HK-2 (cell line): ENCODE measurements at regions not wholly inside any gene's neighbourhood (a gene's known extent, or its start where the extent isn't known, plus 50 kb on each side); places are given as distances from the start of the nearest gene placed in this dataset.
"Not testable (repeated sequence)": the region's sequence is repeated elsewhere in the genome, so short reads cannot be mapped to it uniquely, and the experiment has no call there.

ENCODE experiments used
- DNase-seq: peaks from one replicate; pipeline ENCODE4 v3.0.0-alpha.2; 2018; ENCODE audit not compliant: unreplicated experiment

DNA sequence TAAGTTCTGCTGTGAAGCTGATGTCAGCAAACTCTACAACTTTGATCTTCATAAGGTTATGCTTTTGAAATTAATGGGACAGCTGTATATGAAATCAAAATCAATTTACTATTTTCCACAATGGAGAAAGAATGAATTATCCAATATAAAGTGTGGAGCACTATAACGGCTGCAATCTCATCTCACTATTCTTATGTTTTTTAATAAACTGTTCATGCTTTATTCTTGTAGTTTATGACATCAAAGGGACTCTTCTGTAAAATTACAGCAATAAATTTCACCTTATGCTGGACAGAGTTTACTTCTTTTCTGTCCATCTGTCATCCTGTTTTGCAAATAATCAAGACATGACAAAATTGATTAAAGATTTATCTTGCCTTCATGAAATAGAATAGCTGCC lies 192.5 kb downstream of the TECRL start:
- no peak for DNase-seq

DNA sequence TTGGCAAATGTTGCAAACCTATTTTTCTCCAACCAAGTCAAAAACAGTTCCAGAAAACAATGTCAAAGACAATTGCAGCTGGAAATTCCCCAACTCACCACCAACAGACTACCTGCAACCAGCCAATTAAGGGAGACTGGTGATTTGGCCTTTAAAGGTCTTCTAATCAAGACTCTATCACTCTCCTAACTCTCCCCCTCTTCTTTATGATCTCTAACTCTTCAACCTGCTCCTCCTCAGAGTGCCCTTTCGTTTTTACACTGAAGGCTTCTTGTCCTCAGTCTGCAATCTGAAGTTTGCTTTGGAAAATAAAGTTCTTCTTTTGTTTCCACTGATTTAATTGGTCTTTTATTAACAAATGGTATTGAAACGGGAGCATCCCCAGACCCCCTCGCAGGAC lies 203.9 kb downstream of the TECRL start:
- no peak for DNase-seq

DNA sequence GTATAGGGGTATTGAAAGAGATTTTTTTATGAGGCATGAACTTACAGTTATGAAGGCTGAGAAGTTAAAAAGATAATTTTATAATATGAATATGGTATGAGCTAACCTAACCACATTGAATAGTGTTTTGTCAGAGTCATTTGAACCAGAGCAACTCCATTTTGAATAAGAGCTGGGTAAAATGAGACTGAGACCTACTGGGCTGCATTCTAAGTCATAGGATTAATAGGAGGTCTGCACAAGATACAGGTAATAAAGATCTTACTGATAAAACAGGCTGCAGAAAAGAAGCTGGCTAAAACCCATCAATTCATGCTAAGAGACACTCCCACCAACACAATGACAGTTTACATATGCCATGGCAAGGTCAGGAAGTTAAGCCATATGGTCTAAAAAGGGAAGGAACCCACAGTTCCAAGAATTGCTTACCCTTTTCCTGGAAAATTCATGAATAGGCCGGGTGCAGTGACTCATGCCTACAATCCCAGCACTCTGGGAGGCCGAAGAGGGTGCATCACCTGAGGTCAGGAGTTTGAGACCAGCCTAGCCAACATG lies 209.2 kb downstream of the TECRL start:
- no peak for DNase-seq

DNA sequence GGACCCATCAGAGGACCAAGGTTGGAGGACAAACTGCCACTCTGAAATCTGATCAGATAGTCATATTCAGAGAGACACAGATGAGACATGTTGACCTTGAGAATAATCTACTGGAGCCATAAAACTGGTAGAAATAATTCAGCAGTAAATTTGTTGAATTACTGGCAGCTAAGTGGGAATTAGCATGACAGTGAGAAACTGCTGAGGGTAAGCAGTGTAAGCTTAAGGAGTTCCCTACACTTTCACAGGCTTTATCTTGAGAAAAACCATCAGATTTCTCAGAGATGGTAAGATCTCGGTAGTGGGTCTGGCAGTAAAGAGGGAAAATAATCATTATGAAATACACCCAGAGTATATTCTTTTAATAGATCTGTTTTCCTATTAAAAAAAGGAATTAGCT lies 213.7 kb downstream of the TECRL start:
- no peak for DNase-seq

DNA sequence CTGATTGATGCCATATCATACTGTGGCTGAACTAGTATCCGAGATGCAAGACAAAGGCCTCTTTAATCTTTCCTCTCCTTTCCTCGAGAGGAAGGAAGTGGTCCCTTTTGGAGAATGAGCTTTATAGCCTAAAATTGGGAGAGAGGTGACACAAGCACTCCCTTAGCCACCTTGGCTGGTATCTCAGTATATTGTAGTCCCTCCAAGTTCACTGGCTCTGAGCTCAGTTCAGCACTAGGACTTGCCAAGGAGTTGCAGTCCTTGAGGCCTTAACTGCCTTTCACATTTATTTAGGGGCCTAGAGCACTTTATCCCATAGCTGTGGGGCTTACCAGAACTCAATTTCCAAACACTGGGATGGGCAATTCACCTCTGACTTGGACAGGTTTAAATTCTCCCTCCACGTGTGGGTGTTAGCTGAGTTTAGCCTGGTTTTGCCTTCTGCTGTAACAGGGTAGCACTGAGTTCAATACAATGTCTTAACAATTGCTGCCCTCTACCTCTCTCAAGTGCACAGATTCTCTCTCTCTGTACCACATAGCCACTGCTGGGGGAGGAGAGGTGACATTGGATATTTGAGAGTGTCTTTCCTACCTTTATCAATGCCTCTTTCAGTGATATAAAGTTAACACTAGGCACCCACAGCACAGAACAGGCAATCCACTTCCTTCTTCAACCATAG lies 216.4 kb downstream of the TECRL start:
- DNase-seq = no peak

DNA sequence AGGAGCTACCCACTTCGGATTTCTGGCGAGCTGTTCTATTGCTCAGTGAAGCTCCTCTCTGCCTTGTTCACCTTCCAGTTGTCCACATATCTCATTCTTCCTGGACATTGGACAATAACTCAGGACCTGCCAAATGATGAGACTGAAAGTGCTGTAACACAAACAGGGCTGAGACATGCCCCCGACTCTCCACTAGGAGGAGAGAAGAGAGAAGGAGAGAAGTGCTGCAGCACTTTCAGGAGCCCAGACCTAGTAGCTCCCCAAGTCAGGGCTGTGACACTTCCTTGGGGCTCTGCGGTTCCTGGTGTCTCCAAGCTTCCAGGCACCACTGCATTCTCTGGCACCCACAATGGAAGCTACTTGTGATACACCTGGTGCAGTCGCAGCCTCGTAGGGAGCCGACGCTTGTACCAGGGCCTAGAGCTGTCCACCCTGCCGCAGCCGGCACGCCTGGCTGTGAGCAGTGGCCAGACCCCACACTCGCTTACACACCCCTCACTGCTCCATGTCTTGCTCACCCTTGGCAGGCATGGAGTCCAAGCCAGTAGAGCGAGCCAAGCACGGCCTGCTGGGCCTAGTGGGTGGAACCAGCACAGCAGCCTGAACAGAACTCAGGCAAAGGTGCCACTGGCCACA lies 234.9 kb downstream of the TECRL start:
- DNase-seq = no peak

DNA sequence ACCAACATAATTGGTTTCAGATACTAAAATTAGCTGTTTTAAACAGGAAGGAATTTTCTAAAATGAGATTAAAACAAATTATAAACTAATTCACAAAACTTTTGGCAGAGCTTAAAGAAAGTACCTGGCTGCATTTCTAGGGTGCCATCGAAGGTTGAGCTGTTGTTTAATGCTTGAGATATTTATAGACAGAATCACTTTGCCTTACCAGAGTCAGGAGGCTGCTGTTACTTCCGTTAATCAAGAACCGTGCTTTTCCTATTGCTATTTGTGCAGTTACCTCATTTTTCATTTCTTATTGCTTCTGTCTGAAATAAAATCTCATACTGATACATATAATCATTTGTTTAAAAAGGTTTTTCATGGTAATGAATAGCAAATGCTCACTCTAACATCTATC lies 242.9 kb downstream of the TECRL start:
- no peak for DNase-seq

DNA sequence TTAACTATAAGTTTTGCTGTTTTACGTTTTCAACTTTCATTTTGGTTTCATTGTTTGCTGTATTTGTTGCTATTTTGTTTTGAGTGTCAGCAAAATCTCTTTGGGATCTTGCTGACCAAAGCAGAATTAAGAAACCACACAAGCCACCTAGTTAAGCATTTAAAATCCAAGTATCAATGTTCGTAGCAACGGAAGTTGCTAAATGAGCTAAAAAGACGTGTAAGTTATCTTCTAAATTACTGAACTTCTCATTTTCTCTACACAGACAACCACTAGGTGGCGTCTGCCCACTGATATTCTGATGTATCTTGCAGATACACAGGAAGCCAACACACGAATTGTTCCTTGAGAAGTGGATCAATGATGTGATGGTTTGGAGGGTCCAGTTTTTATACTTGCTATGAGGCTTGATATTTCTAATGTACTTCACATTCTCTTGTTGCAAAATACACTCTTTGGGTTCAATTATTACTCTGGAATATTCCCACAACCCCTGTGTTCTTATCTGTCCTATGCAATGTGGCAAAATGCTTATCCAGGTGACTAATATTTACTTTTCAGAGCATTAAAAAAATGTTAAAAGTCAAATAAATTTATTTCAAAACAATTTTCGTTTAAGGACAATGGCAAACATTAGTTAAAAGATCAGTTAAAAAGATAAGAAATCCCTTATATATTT lies 250.5 kb downstream of the TECRL start:
- DNase-seq = peak; percentile 48

DNA sequence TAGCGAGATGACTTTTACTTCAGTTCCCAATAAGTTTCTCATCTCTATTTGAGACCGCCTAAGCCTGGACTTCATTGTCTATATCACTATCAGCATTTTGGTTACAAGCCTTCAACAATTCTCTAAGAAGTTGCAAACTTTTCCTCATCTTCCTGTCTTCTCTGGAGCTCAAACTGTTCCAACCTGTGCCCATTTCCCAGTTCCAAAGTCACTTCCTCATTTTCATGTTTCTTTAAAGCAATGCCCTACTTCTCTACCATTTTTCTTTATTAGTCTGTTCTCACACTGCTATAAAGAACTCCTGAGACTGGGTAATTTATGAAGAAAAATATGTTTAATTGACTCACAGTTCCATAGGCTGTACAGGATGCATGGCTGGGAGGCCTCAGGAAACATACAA lies 251.9 kb downstream of the TECRL start:
- no peak for DNase-seq

DNA sequence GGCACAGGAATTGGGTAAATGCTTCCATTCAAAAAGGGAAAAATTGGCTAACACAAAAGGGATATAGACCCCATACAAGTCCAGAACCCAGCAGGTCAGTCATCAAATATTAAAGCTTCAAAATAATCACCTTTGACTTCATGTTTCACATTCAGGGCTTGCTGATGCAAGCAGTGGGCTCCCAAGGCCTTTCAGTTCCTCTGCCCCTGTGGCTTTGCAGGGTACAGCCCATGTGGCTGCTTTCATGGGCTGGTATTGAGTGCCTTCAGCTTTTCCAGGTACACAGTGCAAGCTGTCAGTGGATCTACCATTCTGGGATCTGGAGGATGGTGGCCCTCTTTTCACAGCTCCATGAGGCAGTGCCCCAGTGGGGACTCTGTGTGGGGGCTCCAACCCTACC lies 253.0 kb downstream of the TECRL start:
- DNase-seq = no peak

DNA sequence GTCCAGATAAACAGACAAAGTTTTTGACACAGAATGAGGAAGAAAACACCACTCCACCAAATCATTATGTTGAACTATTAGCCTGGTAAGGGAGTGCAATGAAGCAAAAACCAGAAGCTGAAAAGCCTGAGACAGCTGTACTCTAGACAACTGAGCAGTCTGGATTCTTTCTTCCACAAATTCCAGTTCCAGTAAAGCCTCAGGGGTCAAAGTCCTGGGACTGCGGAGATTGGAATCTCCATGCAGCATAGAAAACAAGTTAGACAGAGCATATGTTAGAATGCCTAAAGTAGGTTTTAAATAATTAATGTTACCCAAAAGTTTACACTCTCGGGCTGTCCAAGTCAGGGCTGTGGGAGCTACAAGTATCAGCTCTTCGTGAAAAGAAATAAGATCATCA lies 263.2 kb downstream of the TECRL start:
- DNase-seq = no peak

DNA sequence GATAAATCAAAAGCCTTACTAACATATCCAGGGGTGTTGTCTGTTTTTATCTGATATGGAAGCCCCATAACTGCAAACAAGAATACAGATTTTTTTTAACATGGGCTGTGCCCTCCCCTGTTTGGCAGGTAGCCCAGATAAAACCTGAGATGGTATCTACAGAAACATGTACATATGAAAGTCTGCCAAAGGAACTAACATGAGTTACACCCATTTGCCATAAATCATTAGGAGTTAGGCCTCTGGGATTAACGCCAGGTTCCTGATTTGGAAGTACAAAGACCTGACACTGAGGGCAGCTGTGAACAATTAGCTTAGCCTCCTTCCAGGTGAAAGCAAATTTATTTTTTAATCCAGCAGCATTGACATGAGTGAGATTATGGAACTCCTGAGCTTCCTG lies 264.3 kb downstream of the TECRL start:
- no peak for DNase-seq

DNA sequence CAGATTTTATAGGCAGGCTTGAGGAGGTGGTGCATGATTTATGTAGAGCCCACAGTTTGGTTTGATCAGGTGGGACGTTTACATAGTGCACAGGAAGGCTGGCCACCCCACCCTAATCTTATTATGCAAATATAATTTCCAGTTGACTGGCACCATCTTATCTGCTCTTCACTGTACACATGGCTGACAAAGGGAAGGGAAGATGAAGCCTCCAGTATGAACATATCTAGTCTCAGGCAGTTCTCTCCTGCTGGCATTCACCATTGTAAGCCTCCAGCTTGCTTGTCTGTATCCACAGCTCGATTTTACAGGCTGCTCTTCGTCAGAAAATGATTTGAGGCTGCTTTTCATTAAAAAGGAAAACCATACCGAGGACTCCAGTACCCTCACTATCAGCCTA lies 278.3 kb downstream of the TECRL start:
- DNase-seq = no peak

DNA sequence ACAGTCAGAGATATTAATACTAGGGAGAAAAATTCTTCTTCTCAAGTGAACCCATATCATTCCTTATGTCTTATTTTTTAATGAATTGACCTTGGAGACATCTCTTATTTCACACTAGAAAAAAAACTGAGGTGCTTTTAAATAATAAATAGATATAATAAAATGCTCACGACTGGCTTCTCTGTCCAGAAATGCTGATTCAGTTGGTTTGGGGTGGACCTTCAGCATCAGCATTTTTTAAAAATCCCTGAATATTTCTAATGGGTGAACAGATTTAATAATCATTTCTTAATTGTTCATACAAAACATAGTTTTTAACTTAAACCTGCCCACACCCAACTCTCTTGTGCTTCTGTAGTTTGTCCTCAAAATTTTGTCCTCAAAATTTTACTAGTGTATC lies 283.9 kb downstream of the TECRL start:
- DNase-seq = no peak

DNA sequence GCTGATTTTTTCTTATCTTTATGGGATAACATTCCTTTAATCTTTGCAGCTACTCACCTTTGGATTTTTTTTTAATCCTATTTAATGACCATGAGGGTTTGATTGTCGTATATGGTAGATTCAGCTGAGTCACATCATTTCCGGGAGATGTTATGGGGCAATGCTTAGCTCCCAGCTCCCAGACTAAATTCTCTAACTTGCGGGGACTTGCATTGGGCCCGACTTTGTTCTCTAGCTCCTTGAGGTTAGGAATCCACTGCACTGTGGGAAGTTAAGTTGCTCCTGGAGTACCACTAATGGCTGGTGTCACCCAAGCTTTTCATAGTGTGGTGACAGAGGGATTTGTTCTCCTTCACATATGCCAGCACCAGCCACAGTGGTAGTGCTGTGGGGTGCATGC lies 287.4 kb downstream of the TECRL start:
- no peak for DNase-seq

DNA sequence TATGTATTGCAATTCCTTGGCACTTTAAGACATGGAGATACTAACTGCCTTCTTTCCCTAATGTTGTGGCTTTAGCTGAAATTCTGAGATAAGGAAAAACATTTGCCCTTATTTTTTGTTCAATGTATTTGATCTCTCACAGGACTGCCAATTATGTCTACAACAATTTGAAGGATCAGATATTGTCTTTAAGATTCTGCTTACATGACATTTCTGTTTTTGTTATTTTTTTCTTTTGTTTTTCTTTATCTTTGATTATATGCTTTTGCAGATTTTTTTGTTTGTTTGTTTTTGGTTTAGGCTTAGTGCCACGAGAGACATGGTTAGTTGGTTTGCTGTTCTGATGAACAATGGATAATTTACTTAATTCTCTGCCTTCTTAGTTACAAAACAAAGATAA lies 303.3 kb downstream of the TECRL start:
- no peak for DNase-seq

DNA sequence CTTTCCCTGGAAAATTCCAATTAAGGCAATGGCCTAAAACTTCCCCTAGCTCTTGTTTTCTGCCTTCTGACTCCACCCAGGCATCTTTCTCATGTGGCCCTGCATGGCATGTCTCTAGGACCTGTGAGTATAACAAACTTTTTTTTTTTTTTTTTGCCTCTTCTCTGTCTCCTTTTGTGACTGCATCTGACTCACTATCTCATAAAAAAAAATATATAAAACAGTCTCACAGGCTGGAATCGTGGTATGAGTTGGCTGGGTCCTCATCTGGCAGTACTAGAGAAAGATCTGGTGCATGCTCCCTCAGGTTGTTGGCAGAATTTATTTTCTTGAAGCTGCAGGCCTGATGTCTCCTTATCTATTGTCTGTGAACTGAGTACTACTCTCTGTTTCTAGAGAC lies 313.9 kb downstream of the TECRL start:
- DNase-seq = no peak

DNA sequence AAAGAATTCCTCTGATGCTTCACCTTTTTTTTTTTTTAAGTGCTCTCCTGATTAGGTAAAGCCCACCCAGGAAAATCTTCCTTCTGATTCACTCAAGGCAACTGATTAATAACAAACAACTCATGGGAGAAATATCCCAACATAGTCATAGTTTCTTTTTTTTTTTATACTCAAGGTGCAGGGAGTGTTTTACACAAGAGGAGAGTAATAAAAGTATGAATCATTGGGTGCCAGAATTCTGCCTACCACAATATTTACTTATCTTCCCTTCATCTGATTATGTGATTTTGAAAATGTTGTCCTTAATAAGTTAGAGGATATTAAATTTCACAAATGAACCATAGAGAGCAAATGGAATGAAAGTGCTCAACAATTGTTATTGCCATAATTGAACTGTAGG lies 329.9 kb downstream of the TECRL start:
- no peak for DNase-seq

DNA sequence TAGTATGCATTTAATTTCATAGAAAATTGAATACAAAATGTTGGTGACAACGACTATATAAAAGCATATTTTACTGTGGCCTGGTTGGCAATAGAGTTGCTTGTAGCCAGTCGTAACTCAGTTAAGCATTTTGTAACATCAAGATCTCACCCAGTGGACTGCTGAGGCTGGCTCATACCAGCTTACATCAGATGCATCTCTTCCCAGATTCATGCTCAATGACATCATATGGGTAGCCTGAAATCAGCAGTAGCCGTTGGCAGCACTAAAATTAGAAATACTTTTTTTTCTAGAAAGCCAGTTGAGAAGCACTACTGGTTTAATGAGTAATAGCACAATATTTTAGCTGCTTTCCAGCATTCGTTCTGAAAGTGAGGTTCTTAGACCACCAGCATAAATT lies 341.2 kb downstream of the TECRL start:
- no peak for DNase-seq

DNA sequence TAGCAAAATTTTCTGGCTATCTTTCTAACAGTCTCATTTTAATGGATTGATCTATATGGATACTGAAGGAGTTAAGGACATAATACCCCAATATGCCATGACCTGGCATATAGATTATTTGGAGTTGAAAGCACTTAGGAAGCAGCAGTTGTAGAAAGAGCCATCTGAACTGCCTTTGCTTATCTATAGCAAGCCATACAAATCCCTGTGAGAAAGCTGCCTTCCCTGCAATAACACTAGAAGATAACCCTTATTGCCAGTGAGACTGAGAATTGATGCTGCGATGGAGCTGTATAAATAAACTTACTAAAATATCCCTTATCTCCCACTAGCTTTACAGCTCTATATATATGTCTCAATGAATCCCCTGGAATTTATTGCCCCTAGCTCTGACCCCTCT lies 346.3 kb downstream of the TECRL start:
- no peak for DNase-seq

DNA sequence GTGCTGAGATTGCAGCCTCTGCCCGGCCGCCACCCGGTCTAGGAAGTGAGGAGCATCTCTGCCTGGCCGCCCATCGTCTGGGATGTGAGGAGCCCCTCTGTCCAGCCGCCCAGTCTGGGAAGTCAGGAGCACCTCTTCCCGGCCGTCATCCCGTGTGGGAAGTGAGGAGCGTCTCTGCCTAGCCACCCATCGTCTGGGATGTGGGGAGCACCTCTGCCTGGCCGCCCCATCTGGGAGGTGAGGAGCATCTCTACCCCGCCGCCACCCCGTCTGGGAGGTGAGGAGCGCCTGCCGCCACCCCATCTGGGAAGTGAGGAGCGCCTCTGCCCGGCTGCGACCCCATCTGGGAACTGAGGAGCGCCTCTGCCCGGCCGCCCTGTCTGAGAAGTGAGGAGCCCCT lies 372.2 kb downstream of the TECRL start:
- not testable (repeated sequence) for DNase-seq

DNA sequence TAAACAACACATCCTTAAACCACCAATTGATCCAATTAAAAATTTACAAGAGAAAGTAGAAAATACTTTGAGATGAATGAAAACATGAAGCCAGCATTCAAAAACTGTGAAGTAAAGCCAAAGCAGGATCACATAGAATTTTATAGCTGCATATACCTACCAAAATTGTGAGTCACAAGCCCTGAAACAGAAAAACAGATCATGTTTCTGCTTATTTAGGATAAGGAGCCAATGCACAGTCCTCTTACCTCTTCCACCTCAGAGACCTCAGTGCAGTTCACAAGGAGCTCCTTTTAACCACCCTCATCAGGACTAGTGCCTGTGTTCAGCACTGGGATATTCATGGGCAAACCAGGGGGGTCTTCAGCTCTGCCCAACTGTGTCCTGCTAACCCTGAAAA lies 386.7 kb downstream of the TECRL start:
- no peak for DNase-seq

DNA sequence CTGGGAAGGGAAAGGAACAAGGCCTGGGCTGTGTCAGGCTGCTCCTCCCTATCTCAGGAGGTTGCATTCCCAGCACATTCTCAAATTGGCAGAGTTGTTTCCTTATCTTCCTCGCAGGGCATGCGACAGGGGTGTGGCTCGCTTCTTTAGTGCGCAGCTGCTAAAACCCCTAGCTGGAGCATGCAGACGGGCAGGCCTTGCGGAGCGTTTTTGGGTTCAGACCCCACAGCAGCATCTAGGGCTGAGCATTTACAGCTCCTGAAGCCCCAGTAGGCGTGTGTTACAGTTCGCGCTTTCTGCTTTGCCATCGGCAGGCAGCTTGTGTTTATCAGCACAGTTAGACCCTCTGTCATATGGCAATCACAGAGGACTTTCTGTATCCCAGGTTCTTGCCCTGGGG lies 392.4 kb downstream of the TECRL start:
- no peak for DNase-seq
